Suprapubic skin (tissue), 4 donors: ENCODE measurements at regions not wholly inside any gene's neighbourhood (a gene's known extent, or its start where the extent isn't known, plus 50 kb on each side); places are given as distances from the start of the nearest gene placed in this dataset.

Source experiments
- DNase-seq, 2 donors: peaks; one replicate each; pipeline ENCODE4 v3.0.0-alpha.2; 2019; ENCODE audit warnings: low spot score in 2 of 2
- H3K27ac ChIP-seq: fragments of 200-600 bp; sonication (generic); one replicate; pipeline ENCODE4 v1.5.1; 2019
- H3K27me3 ChIP-seq: fragments of 200-600 bp; sonication (generic); one replicate; pipeline ENCODE4 v1.5.1; 2019
- H3K36me3 ChIP-seq: fragments of 200-600 bp; sonication (generic); one replicate; pipeline ENCODE4 v1.5.1; 2019
- H3K4me1 ChIP-seq: fragments of 200-600 bp; sonication (generic); one replicate; pipeline ENCODE4 v1.5.1; 2019
- H3K4me3 ChIP-seq: fragments of 200-600 bp; sonication (generic); one replicate; pipeline ENCODE4 v1.5.1; 2019; ENCODE audit warnings: mild to moderate bottlenecking
- H3K9me3 ChIP-seq: fragments of 200-600 bp; sonication (generic); one replicate; pipeline ENCODE4 v1.5.1; 2019
- EP300 ChIP-seq: sonication (generic); formaldehyde crosslinking; IDR thresholded peaks from one replicate; pipeline ENCODE4 v1.6.1; 2017; ENCODE audit warnings: antibody characterized with exemption
- POLR2A ChIP-seq, 2 donors: fragments of 450-650 bp; IDR thresholded peaks; one replicate each; pipeline ENCODE4 v1.6.1; 2017; ENCODE audit warnings: antibody characterized with exemption in 2 of 2, mild to moderate bottlenecking in 2 of 2, moderate library complexity in 2 of 2
- POLR2AphosphoS5 ChIP-seq, 3 donors: sonication (generic); formaldehyde crosslinking; IDR thresholded peaks; one replicate each; pipeline ENCODE4 v1.6.1; 2017; ENCODE audit warnings: antibody characterized with exemption in 3 of 3
- WGBS: methylation state at CpG from one replicate; pipeline ENCODE4 v1.1.5; 2018; 5-methylcytosine and 5-hydroxymethylcytosine counted together
- TF ChIP-seq, protein P1 (sequence below), 2 donors: fragments of 200-600 bp in 1 of 2; fragments of 450-650 bp in 1 of 2; sonication (generic) in 1 of 2; IDR thresholded peaks; one replicate each; pipeline ENCODE4 v1.5.1; 2016 to 2019; ENCODE audit warnings: antibody characterized with exemption in 2 of 2, mild to moderate bottlenecking in 1 of 2, moderate library complexity in 1 of 2

- Histone ChIP-seq H3K4me1 (peaks cover 42% of the 10 kb centered on the region), H3K36me3 (no peaks in the 10 kb centered on the region), H3K27ac (peak overlapping the region; percentile 17), H3K4me3 (no peak overlapping the region), H3K9me3 (no peaks in the 10 kb centered on the region), H3K27me3 (no peaks in the 10 kb centered on the region)
- no peak for DNase-seq
- TF ChIP-seq, protein P1, sequence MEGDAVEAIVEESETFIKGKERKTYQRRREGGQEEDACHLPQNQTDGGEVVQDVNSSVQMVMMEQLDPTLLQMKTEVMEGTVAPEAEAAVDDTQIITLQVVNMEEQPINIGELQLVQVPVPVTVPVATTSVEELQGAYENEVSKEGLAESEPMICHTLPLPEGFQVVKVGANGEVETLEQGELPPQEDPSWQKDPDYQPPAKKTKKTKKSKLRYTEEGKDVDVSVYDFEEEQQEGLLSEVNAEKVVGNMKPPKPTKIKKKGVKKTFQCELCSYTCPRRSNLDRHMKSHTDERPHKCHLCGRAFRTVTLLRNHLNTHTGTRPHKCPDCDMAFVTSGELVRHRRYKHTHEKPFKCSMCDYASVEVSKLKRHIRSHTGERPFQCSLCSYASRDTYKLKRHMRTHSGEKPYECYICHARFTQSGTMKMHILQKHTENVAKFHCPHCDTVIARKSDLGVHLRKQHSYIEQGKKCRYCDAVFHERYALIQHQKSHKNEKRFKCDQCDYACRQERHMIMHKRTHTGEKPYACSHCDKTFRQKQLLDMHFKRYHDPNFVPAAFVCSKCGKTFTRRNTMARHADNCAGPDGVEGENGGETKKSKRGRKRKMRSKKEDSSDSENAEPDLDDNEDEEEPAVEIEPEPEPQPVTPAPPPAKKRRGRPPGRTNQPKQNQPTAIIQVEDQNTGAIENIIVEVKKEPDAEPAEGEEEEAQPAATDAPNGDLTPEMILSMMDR (IDR thresholded peaks at IDR 0.05): no peak
- TF ChIP-seq POLR2A (IDR thresholded peaks at IDR 0.05) (no peak), POLR2AphosphoS5 (IDR thresholded peaks at IDR 0.05) (no peak)
- WGBS: 47% methylated on average over 1 of the region's 1 CpG
Observed at GRCh38 chr6:111982681-111983080, 71.2 kb upstream of the CCN6 start.

DNA sequence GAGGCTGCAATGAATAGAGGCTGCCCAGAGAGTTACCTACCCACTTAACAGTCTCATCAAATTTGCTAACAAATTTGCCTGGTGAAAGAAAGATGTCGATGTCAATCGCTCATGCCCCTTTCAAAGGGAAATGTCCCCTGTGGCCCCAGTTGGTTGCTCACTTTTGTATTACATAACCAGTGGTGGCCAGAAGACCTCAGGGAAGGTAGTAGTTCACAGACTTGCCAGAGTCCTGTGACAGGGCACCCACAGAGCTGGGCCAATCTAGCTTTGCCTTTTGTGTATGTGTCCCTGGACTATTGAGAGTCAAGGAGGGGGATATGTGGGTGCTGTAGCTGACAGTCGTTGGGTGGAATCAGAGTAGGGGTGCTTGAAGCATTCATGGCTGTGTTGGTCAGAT lies 70.7 kb upstream of the CCN6 start:
- no peaks in the 10 kb centered on the region for H3K36me3 ChIP-seq
- H3K9me3 ChIP-seq: no peaks in the 10 kb centered on the region
- no peak for DNase-seq
- H3K27me3 ChIP-seq: no peaks in the 10 kb centered on the region
- peaks cover 47% of the 10 kb centered on the region for H3K4me1 ChIP-seq
- H3K27ac ChIP-seq: peak overlapping the region; percentile 22
- H3K4me3 ChIP-seq: no peak overlapping the region
- WGBS: 95% methylated on average over 3 of the region's 3 CpGs
- no peak for TF ChIP-seq POLR2A (IDR thresholded peaks at IDR 0.05)
- TF ChIP-seq POLR2AphosphoS5 (IDR thresholded peaks at IDR 0.05): no peak
- TF ChIP-seq, protein P1 (IDR thresholded peaks at IDR 0.05): no peak
- TF ChIP-seq EP300: no peak

DNA sequence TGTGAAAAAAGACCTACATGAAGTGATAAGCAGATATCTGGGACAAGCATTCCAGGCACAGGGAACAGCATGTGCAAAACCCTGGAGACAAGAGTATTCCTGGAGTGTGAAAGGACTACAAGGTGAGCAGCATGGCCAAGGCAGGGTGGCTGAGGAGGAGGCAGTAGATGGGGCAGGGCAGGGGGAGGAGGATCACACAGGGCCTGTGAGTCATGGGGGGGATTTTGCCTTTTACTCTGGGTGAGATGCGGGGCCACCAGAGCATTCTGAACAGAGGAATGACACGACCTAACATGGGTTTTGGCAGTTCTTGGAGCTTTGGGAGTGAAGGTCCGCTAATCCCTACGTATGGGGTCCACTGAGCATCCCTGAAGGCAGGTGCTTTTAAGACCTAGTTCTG lies 69.8 kb upstream of the CCN6 start:
- no peak overlapping the region for H3K27ac ChIP-seq

GRCh38 chr6:111984516-111985201 lies 69.2 kb upstream of the CCN6 start:
- TF ChIP-seq EP300 (no peak), POLR2A (IDR thresholded peaks at IDR 0.05) (no peak), POLR2AphosphoS5 (IDR thresholded peaks at IDR 0.05) (no peak)
- TF ChIP-seq, protein P1 (IDR thresholded peaks at IDR 0.05): no peak
- Histone ChIP-seq H3K27me3 (no peaks in the 10 kb centered on the region), H3K9me3 (no peaks in the 10 kb centered on the region), H3K4me1 (peaks cover 48% of the 10 kb centered on the region), H3K4me3 (no peak overlapping the region), H3K36me3 (no peaks in the 10 kb centered on the region), H3K27ac (peak overlapping the region; percentile 32)
- DNase-seq: no peak
- 66% methylated on average over 5 of the region's 5 CpGs for WGBS

More for the DNA sequence above, 69.8 kb upstream of the CCN6 start:
- Histone ChIP-seq H3K4me3 (no peak overlapping the region), H3K4me1 (peaks cover 48% of the 10 kb centered on the region), H3K36me3 (no peaks in the 10 kb centered on the region), H3K9me3 (no peaks in the 10 kb centered on the region), H3K27me3 (no peaks in the 10 kb centered on the region)
- no peak for DNase-seq
- 90% methylated on average over 4 of the region's 4 CpGs for WGBS
- no peak for TF ChIP-seq POLR2AphosphoS5 (IDR thresholded peaks at IDR 0.05)
- TF ChIP-seq, protein P1 (IDR thresholded peaks at IDR 0.05): no peak
- TF ChIP-seq EP300: no peak
- no peak for TF ChIP-seq POLR2A (IDR thresholded peaks at IDR 0.05)

DNA sequence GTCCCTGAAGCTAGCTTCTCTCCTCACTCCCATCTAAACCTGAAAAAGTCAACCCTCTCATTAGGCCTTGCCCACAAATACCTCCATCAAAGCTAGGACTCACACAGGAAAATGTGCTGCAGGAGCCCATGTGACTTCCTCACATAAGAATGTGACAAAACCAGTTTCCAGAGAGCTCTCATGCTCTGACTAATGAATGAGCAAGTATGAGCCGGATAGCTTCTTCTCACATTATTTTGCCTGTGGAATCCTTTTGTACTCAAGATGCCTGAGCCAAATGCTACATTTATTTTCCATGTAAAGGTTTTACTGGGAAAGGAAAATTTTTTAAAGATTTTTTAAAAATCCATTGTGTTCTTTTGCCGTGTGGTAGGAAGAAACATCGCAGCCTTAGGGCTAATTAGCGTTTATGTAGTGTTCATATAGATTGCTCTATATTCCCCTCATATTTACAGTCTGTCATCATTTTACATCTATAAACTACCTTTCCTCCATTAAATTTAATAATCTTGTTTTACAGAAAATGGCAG lies 68.6 kb upstream of the CCN6 start:
- no peaks in the 10 kb centered on the region for H3K27me3 ChIP-seq
- H3K4me1 ChIP-seq: peaks cover 48% of the 10 kb centered on the region
- no peaks in the 10 kb centered on the region for H3K9me3 ChIP-seq
- no peaks in the 10 kb centered on the region for H3K36me3 ChIP-seq
- no peak for DNase-seq
- H3K27ac ChIP-seq: peak overlapping the region; percentile 66
- TF ChIP-seq POLR2AphosphoS5 (IDR thresholded peaks at IDR 0.05): peak in 2 of 3 donors; percentile 22 to 55
- TF ChIP-seq, protein P1 (IDR thresholded peaks at IDR 0.05): no peak
- WGBS: 45% methylated on average over 4 of the region's 4 CpGs
- H3K4me3 ChIP-seq: no peak overlapping the region
